Endodermal cell (in vitro differentiated cells): ENCODE measurements at regions not wholly inside any gene's neighbourhood (a gene's known extent, or its start where the extent isn't known, plus 50 kb on each side); places are given as distances from the start of the nearest gene placed in this dataset.

Experiments
- DNase-seq: peaks from one replicate; pipeline ENCODE4 v3.0.0-alpha.2; 2017
- H3K27ac ChIP-seq: 2 replicates; pipeline ENCODE4 v1.5.1; 2013; ENCODE audit warnings: mild to moderate bottlenecking, low read depth, low read length, moderate library complexity
- H3K27me3 ChIP-seq: 2 replicates; pipeline ENCODE4 v1.6.1; 2013; ENCODE audit warnings: mild to moderate bottlenecking, low read length, moderate library complexity; ENCODE audit not compliant: insufficient read depth, control insufficient read depth, poor library complexity, severe bottlenecking
- H3K36me3 ChIP-seq: 2 replicates; pipeline ENCODE4 v1.7.0; 2013; ENCODE audit warnings: mild to moderate bottlenecking, low read length, moderate library complexity; ENCODE audit not compliant: control insufficient read depth, insufficient read depth
- H3K4me1 ChIP-seq: one replicate; pipeline ENCODE4 v1.7.0; 2013; ENCODE audit warnings: low read length; ENCODE audit not compliant: control insufficient read depth, insufficient read depth
- H3K4me3 ChIP-seq: 2 replicates; pipeline ENCODE4 v1.5.1; 2013; ENCODE audit warnings: mild to moderate bottlenecking, low read length, moderate library complexity
- H3K9ac ChIP-seq: 2 replicates; pipeline ENCODE4 v1.6.1; 2013; ENCODE audit warnings: mild to moderate bottlenecking, low read length, moderate library complexity; ENCODE audit not compliant: poor library complexity, severe bottlenecking; ENCODE audit errors: extremely low read depth
- H3K9me3 ChIP-seq: 2 replicates; pipeline ENCODE4 v1.6.1; 2013; ENCODE audit warnings: mild to moderate bottlenecking, low read length, moderate library complexity; ENCODE audit not compliant: control insufficient read depth
- H3K27ac Mint-ChIP-seq: 2 replicates; pipeline ENCODE4 v1.8.0; 2020; ENCODE audit warnings: mixed read lengths
- H3K27me3 Mint-ChIP-seq: 2 replicates; pipeline ENCODE4 v1.8.0; 2021; ENCODE audit warnings: mild to moderate bottlenecking, mixed read lengths; ENCODE audit not compliant: insufficient read depth
- H3K36me3 Mint-ChIP-seq: 2 replicates; pipeline ENCODE4 v1.8.0; 2020; ENCODE audit warnings: low read depth, mixed read lengths
- H3K4me1 Mint-ChIP-seq: 2 replicates; pipeline ENCODE4 v1.8.0; 2020; ENCODE audit warnings: mixed read lengths
- H3K4me3 Mint-ChIP-seq: 2 replicates; pipeline ENCODE4 v1.8.0; 2020; ENCODE audit warnings: mild to moderate bottlenecking, moderate library complexity, mixed read lengths
- H3K9me3 Mint-ChIP-seq: 2 replicates; pipeline ENCODE4 v1.8.0; 2020; ENCODE audit warnings: mild to moderate bottlenecking, mixed read lengths
- CTCF ChIP-seq: fragments of 200-600 bp; sonication (generic); conservative IDR thresholded peaks from 2 replicates; pipeline ENCODE4 v1.5.0; 2021; ENCODE audit warnings: antibody characterized with exemption, mild to moderate bottlenecking
- WGBS, 2 experiments: methylation state at CpG; one replicate each; pipeline versions ENCODE4 v1.1.5 to v1.1.7; 2013; ENCODE audit warnings: missing lambda C conversion rate in 2 of 2, mixed read lengths in 1 of 2; ENCODE audit not compliant: insufficient coverage in 1 of 2, insufficient read length in 1 of 2; 5-methylcytosine and 5-hydroxymethylcytosine counted together

- TF ChIP-seq CTCF = no peak
- Mint-ChIP-seq H3K4me1 (peaks cover 3% of the 10 kb centered on the region), H3K4me3 (no peak overlapping the region), H3K9me3 (no peaks in the 10 kb centered on the region), H3K36me3 (no peaks in the 10 kb centered on the region), H3K27me3 (no peaks in the 10 kb centered on the region), H3K27ac (no peak overlapping the region)
- WGBS, 2 experiments = 95 to 97% methylated on average over 8 to 9 of the region's 9 CpGs
- Histone ChIP-seq H3K9me3 (no peaks in the 10 kb centered on the region), H3K36me3 (no peaks in the 10 kb centered on the region), H3K4me3 (no peak overlapping the region), H3K27ac (no peak overlapping the region), H3K27me3 (no peaks in the 10 kb centered on the region), H3K4me1 (no peaks in the 10 kb centered on the region), H3K9ac (no peak overlapping the region)
- no peak for DNase-seq
Measured at GRCh38 chr14:36014236-36014635, 162.3 kb downstream of the PTCSC3 start.

GRCh38 chr14:36013483-36013882 is 163.0 kb downstream of the PTCSC3 start:
- no peaks in the 10 kb centered on the region for H3K4me1 ChIP-seq
- peaks cover 3% of the 10 kb centered on the region for H3K4me1 Mint-ChIP-seq
- no peaks in the 10 kb centered on the region for H3K9me3 ChIP-seq
- H3K36me3 Mint-ChIP-seq = no peaks in the 10 kb centered on the region
- WGBS, 2 experiments = 89 to 96% methylated on average over 3 of the region's 3 CpGs
- no peak overlapping the region for H3K27ac Mint-ChIP-seq
- TF ChIP-seq CTCF = no peak
- no peak overlapping the region for H3K27ac ChIP-seq
- H3K27me3 ChIP-seq = no peaks in the 10 kb centered on the region
- H3K4me3 ChIP-seq = no peak overlapping the region
- no peak overlapping the region for H3K9ac ChIP-seq
- H3K9me3 Mint-ChIP-seq = no peaks in the 10 kb centered on the region
- no peaks in the 10 kb centered on the region for H3K27me3 Mint-ChIP-seq
- H3K36me3 ChIP-seq = no peaks in the 10 kb centered on the region
- no peak for DNase-seq
- H3K4me3 Mint-ChIP-seq = no peak overlapping the region

- Mint-ChIP-seq H3K4me3 (no peak overlapping the region), H3K27me3 (no peaks in the 10 kb centered on the region), H3K36me3 (no peaks in the 10 kb centered on the region), H3K27ac (no peak overlapping the region), H3K9me3 (no peaks in the 10 kb centered on the region), H3K4me1 (peaks cover 3% of the 10 kb centered on the region)
- no peak for TF ChIP-seq CTCF
- Histone ChIP-seq H3K27ac (no peak overlapping the region), H3K9ac (no peak overlapping the region), H3K4me3 (no peak overlapping the region), H3K9me3 (no peaks in the 10 kb centered on the region), H3K27me3 (no peaks in the 10 kb centered on the region), H3K36me3 (no peaks in the 10 kb centered on the region), H3K4me1 (no peaks in the 10 kb centered on the region)
- DNase-seq = no peak
- WGBS, 2 experiments = 75 to 80% methylated on average over 5 to 7 of the region's 7 CpGs
Measured at GRCh38 chr14:36012621-36013020, 163.9 kb downstream of the PTCSC3 start.
